OCI-LY1 (cell line): ENCODE measurements at regions not wholly inside any gene's neighbourhood (a gene's known extent, or its start where the extent isn't known, plus 50 kb on each side); places are given as distances from the start of the nearest gene placed in this dataset.

Source experiments
- EZH2 ChIP-seq: fragments of 200-600 bp; sonication (generic), shearing (Covaris generic); IDR thresholded peaks from 2 replicates; pipeline ENCODE4 v1.8.0; 2017; ENCODE audit warnings: borderline replicate concordance, mixed run types, mild to moderate bottlenecking, antibody characterized with exemption, low read length, moderate library complexity, mixed read lengths
- TF ChIP-seq, protein P1 (sequence below): fragments of 200-600 bp; sonication (generic), shearing (Covaris generic); IDR thresholded peaks from 2 replicates; pipeline ENCODE4 v1.5.1; 2017; ENCODE audit warnings: mild to moderate bottlenecking, antibody characterized with exemption, low read length, moderate library complexity, mixed read lengths

DNA sequence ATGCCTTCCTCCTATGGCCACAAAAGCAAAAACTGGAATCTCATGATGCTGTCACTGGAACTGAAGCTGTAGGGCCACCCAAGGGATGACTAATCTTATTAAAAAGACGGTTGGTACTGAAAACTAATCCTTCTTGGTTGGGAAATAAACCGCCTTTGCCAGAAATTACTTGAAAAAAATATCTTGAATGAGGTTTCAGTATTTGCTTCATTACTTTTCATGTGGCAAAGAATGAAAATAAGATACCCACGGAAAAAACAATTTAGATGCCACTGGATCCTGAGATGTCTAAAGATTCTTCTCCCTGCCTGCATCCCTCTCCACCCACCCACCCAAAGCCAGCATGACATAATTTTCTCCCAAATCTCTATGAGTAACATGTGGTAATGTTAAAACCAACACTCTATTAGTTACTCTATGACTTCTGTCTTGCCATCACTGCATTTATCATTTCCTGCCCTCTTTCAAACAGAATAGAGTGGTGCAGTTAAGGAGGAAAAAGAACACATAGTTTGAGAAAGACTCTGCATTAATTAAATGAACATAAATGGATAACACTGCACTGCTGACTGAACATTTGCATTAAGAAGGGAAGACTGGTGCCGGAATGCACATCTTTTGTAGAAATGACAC, 111.8 kb upstream of the DPH6 start:
- TF ChIP-seq, protein P1, sequence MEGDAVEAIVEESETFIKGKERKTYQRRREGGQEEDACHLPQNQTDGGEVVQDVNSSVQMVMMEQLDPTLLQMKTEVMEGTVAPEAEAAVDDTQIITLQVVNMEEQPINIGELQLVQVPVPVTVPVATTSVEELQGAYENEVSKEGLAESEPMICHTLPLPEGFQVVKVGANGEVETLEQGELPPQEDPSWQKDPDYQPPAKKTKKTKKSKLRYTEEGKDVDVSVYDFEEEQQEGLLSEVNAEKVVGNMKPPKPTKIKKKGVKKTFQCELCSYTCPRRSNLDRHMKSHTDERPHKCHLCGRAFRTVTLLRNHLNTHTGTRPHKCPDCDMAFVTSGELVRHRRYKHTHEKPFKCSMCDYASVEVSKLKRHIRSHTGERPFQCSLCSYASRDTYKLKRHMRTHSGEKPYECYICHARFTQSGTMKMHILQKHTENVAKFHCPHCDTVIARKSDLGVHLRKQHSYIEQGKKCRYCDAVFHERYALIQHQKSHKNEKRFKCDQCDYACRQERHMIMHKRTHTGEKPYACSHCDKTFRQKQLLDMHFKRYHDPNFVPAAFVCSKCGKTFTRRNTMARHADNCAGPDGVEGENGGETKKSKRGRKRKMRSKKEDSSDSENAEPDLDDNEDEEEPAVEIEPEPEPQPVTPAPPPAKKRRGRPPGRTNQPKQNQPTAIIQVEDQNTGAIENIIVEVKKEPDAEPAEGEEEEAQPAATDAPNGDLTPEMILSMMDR: no peak
- no peak for TF ChIP-seq EZH2
